Daoy (cell line): ENCODE measurements at regions not wholly inside any gene's neighbourhood (a gene's known extent, or its start where the extent isn't known, plus 50 kb on each side); places are given as distances from the start of the nearest gene placed in this dataset.

Experiments
- DNase-seq: peaks from one replicate; pipeline ENCODE4 v3.0.0-alpha.2; 2015; ENCODE audit warnings: low read depth

DNA sequence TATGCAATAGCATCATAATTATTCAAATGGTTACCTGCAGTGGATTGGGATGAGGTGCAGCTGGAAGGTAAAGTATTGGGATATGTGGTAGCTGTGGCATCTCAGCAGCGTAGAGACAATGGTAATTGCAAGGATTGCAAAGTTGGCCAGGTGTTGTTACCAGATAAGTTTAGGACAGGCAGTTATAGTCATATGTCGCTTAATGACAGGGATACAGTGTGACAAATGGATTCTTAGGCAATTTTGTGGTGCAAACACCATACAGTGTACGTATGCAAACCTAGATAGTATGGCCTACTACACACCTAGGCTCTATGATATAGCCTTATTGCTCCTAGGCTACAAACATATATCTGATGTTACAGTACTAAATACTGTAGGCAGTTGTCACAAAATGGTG is 163.5 kb upstream of the LYZL2 start:
- DNase-seq, result no peak

DNA sequence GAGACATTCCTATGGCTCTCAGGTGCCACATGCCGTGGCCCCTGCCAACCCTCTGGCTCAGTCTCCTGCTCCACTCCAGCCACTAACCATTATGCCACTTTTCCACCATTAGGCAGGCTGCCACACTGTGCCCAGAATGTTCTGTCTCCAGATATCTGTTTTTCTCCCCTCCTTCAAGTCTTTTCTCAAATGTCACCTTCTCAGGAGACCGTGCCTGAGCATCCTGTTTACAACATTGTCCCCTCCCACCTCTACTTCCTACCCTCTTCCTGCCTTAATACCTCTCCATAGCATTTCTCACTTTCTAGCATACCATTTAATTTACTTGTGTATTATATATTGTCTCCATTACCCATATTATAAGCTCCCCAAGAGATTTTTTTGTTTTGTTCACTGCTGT is 162.5 kb upstream of the LYZL2 start:
- DNase-seq, result no peak

- DNase-seq, result no peak
Observed at GRCh38 chr10:30791197-30791611, 161.7 kb upstream of the LYZL2 start.

DNA sequence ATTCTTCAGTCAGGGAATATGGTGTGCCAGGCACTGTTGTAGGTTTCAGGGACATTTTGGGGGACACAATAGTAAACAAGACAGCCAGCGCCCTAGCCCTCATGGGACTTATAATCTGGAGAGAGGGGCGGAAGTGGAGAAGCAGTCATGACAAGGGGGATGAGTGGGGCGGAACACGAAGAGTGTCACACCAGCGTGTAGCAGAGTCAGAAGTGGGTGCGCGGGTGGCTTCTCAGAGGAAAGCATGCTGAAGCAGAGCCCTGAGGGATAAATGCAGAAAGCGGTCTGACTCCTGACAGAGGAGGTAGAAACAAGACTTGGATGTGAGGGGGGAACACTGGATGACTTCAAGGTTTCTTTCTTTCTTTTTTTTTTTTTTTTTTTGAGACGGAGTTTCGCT is 160.3 kb upstream of the LYZL2 start:
- no peak for DNase-seq

- peak; percentile 31 for DNase-seq
Observed at GRCh38 chr10:30788307-30788706, 158.8 kb upstream of the LYZL2 start.

DNA sequence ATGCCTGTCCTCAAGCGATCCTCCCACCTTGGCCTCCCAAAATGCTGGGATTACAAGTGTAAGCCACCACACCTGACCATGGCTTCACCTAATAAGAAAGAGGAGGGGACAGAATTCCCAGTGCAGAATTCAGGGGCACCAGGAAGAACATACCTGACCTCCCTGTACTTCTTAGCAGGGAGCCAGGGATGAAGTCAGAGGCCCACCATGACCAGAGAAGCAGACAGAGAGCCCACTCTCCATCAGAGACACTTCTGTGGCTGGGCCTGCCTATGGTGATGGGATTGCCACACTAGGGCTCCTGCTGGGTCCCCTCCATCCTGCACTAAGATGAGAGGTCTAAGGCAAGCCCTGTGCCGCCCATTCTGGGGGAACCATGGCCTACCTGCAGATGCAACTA is 157.4 kb upstream of the LYZL2 start:
- DNase-seq, result no peak

- peak; percentile 75 for DNase-seq
Observed at GRCh38 chr10:30786131-30786530, 156.6 kb upstream of the LYZL2 start.

GRCh38 chr10:30784897-30785605 is 155.5 kb upstream of the LYZL2 start:
- DNase-seq, result peak; percentile 73

- no peak for DNase-seq
Observed at GRCh38 chr10:30784524-30784896, 155.0 kb upstream of the LYZL2 start.

GRCh38 chr10:30783939-30784501 is 154.5 kb upstream of the LYZL2 start:
- DNase-seq, result peak; percentile 88

DNA sequence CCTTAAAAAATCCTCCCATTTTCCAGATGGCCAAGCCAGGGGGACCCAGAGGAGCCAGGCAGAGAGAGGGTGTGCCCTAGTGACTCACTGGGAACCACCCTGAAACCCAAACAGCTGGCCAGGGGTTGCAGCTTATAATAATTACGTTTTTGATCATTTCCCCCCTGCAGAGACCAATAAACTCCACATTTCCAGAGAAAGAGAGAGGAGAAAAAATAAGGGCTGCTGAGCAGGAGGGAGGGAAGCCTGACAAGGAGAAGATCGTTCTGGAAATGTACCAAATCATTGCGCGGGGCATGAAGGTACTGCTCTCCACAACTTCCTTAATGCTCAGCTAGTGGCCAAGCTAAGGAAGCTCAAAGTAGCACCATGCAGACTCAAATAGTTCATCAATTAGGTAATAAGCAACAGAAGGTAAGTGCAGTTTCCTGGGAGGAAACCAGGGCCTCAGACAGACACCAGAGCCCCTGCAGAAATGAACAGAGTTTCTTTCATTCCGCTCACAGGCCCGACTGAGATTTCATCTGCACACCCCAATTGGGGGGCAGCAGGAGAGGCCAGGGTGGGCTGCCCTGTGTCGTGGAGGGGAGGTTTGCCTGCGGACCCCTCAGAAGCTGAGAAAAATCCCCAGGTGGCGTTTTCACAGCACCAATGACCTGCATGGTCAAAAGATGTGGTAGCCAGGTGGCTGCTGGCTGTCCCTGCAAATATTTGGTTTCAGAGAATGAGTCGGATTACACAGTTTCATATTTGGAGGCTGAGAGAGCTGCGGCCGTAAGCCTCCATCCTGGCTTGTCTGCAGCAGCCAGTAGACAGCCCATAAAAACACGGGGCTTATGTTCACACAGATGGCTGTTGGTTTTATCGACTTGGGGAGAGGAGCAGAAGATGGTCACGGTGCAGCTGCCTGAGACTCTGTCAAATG is 153.2 kb upstream of the LYZL2 start:
- peak; percentile 35 for DNase-seq

DNA sequence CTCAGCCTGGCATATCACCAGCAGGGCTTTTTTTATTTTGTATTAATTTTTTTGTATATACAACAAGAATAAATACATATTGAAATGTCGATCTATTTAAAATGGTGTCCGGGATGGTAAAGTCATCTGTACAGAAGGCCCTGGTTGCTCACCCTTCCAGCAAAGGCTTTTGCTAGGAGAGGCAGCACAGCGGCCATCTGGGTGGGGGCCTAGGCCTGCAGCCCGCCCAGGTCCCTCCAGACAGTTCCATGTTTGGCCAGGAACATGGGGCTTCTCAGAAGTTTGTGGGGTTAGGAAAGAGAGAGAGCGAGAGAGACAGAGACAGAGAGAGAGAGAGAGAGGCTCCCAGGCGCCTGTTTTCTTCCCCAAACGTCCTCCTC is 152.6 kb upstream of the LYZL2 start:
- no peak for DNase-seq

DNA sequence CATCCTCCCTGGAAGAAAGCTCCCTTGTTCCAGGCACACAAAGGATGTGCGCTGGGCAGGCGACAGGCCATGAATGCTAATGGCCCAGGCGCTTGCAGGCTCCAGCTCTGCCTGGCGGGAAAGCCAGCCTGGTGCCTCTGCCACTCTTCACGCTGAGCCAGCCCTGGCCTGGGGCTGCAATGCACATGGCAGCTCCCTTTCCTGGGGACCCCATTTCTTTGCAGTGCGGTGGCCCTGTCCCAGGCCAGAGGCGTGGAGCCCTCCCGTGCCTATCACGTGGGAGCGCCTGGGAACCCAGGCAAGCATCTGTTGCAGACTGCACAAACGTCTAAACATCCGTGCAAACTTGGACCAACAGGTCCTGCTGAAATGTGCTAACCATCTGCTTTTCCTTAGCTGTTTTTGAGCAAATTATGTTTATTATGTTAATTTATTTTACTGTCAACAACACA is 152.1 kb upstream of the LYZL2 start:
- no peak for DNase-seq

GRCh38 chr10:30778769-30779168 is 149.2 kb upstream of the LYZL2 start:
- DNase-seq, result no peak

DNA sequence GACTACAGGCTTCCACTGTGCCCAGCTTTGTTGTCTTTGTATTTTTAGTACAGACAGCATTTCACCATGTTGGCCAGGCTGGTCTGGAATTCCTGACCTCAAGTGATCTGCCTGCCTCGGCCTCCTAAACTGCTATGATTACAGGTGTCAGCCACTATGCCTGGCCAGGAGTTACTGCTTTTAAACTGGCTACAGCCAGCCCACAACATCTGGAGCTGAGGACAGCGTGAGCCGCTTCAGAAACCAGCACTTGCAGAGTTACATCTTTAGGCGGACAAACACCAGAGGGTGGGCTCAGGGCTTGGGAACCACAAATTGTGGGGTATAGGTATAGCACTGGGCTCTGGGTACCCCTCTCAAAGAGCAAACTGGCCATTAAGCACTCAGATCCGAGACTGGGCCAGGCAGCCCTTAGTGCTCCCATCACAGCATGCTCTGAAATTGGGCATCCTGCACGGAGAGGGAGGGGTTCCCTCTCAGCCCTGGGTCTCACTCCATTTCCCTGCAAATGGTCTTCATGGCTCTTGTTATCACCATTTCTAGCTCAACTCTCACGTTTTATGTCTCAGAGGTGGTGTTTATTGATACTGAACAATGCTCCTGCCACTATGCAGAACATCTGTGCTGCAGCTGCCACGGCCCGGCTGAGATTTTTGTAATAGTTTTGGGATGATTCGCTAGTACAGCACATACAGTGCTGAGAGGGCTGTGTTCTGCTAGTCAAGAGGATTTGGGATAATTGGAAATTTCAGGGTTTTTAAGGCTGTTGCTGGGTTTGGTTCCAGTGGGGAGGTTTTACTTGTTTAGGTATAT is 146.4 kb upstream of the LYZL2 start:
- peak; percentile 41 for DNase-seq

GRCh38 chr10:30774261-30774660 is 144.7 kb upstream of the LYZL2 start:
- no peak for DNase-seq

GRCh38 chr10:30773501-30773900 is 143.9 kb upstream of the LYZL2 start:
- no peak for DNase-seq

DNA sequence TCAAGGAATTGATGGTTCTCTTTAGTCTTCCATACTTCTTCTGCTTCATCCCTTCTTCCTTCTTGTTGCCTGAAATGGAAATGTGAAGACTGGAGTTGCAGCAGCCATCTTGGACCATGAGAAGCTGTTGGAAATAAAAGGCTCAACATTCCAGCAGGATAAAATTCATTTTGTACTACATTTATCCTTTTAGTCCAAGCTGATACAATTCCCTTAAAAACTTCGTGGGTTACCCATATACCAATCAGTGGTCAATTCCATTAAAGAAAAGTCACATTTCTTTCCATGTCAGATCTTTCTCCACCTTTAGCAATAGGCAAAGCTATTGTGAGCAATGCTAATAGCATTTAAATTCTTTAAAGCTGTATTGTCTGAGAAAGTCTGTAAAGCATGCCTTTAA is 141.3 kb upstream of the LYZL2 start:
- no peak for DNase-seq

GRCh38 chr10:30770229-30770628 is 140.7 kb upstream of the LYZL2 start:
- DNase-seq, result no peak

DNA sequence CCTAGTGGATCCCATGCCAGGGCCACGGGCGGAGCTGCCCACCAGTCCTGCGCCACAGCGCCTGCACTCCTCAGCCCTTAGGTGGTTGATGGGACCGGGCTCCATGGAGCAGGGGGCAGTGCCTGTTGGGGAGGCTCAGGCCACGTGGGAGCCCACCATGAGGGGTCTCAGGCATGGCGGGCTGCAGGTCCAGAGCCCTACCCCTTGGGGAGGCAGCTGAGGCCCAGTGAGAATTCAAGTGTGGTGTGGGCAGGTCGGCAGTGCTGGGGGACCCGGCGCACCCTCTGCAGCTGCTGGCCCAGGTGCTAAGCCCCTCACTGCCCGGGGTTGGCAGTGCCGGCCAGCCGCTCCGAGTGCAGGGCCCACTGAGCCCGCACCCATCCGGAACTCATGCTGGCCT is 139.8 kb upstream of the LYZL2 start:
- no peak for DNase-seq

DNA sequence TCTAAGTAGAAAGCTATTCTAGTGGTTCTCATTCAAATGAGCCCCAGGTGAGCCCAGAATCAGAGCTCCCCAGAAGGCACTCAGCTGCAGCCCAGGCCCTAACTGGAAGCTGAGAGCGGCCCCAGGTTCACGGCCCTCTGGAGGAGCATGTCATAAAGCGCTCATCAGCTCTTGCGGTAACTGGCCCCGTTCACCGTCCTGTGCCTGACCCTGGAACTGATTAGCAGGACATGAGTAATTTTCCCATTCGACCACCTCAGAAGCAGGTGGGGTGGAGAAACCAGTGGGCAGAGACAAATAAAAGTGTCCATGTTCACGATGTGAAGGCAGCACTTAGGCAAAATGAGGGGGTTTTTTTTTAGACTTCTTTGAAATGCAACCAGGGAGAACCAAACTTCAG is 136.1 kb upstream of the LYZL2 start:
- DNase-seq, result no peak

DNA sequence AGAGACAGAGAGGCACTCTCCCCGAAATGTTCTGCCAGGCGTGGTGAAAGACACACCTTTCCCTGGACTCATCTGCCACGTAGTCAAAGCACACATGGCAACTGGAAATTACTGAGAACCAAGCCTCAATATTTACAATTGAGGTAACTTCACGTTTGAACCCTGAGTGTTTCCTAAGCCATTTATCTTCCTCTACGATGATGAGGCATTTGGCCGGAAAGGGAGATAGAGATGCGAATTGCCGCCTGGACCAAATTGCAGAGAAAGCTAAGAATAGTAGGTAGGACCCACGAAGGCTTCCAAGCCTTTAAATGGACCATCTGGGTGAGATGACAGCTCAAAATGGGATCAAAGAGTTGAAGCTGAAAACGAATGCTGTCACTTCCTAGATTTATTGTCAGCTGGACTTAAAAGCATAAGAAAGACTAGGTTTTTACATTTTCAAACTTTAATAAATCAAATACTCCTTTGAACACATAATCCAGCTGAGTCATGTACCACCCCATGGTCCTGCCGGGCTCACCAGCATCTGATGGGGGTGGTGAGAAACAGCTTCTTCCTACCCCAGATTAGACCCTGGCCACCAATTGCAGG is 135.6 kb upstream of the LYZL2 start:
- DNase-seq, result no peak
